ENCODE measurements at regions not wholly inside any gene's neighbourhood (a gene's known extent, or its start where the extent isn't known, plus 50 kb on each side); places are given as distances from the start of the nearest gene placed in this dataset.

DNA sequence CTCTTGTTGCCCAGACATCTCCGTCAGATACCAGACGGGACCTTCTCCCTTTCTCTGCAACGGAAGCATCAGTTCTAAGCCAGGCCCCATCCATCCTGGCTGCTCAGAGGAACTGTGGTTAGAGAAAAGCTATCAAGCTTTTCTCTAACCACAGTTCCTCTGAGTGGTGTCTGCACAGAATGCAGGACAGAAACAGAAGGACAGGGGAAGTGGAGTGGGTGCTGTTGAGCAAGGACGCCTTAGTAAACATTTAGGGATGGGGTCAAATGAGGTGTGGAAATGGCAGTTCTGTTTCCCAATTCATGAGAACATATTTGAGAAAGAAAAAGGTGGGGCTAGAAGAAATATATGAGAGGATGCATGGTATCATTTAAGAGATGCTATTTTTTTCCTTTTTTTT lies 283.8 kb downstream of the CRLF2 start:
- Histone ChIP-seq H3K4me2 (replicated peaks; ENCODE audit: low read depth, low read length, poor library complexity, severe bottlenecking) (no peak overlapping the region), H3K36me3 (replicated peaks in 1 of 2; ENCODE audit: control extremely low read depth in 1 of 2, control insufficient read depth in 1 of 2, extremely low read depth in 1 of 2, insufficient read depth in 2 of 2, low read length in 1 of 2) (no peaks in the 10 kb centered on the region), H3K27me3 (replicated peaks in 1 of 4; ENCODE audit: control extremely low read depth in 1 of 4, control insufficient read depth in 3 of 4, insufficient read depth in 4 of 4, low read length in 3 of 4) (no peaks in the 10 kb centered on the region), H3K79me2 (ENCODE audit: control insufficient read depth, insufficient read depth, low read length) (no peaks in the 10 kb centered on the region), H4K20me1 (ENCODE audit: control insufficient read depth, insufficient read depth, low read length, poor library complexity, severe bottlenecking) (no peaks in the 10 kb centered on the region), H3K9ac (ENCODE audit: low read length) (no peak overlapping the region), H3K4me1 (ENCODE audit: control insufficient read depth in 2 of 2, insufficient read depth in 2 of 2, low read length in 2 of 2) (no peaks in the 10 kb centered on the region), H2AFZ (ENCODE audit: insufficient read depth, low read depth, low read length, poor library complexity, severe bottlenecking) (no peak overlapping the region), H3K27ac (ENCODE audit: low read length in 2 of 2) (no peak overlapping the region), H3K4me3 (ENCODE audit: control extremely low read depth in 1 of 5, extremely low read depth in 1 of 5, insufficient read depth in 1 of 5, low read depth in 2 of 5, low read length in 4 of 5) (no peak overlapping the region), H3K9me3 (ENCODE audit: control extremely low read depth in 1 of 3, control insufficient read depth in 2 of 3, insufficient read depth in 1 of 3, low read length in 2 of 3) (peaks cover 0 to 10% (median 0%) of the 10 kb centered on the region in 3 donors)
- H3K27me3 Mint-ChIP-seq: no peaks in the 10 kb centered on the region
- DNase-seq: no peak
- no peaks in the 10 kb centered on the region for H3K9me3 Mint-ChIP-seq (ENCODE audit: insufficient read depth)
- no peaks in the 10 kb centered on the region for H3K4me1 Mint-ChIP-seq
- ChIA-PET CTCF (no interaction called here), POLR2A (no interaction called here)
- intact Hi-C loops (cut with micrococcal nuclease): no loop called here
- H3K4me3 Mint-ChIP-seq: no peak overlapping the region
- 64% methylated on average over 3 of the region's 4 CpGs for WGBS (ENCODE audit: insufficient coverage)
- TF ChIP-seq, protein P1, sequence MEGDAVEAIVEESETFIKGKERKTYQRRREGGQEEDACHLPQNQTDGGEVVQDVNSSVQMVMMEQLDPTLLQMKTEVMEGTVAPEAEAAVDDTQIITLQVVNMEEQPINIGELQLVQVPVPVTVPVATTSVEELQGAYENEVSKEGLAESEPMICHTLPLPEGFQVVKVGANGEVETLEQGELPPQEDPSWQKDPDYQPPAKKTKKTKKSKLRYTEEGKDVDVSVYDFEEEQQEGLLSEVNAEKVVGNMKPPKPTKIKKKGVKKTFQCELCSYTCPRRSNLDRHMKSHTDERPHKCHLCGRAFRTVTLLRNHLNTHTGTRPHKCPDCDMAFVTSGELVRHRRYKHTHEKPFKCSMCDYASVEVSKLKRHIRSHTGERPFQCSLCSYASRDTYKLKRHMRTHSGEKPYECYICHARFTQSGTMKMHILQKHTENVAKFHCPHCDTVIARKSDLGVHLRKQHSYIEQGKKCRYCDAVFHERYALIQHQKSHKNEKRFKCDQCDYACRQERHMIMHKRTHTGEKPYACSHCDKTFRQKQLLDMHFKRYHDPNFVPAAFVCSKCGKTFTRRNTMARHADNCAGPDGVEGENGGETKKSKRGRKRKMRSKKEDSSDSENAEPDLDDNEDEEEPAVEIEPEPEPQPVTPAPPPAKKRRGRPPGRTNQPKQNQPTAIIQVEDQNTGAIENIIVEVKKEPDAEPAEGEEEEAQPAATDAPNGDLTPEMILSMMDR (IDR thresholded peaks at IDR 0.05): no peak
- TF ChIP-seq EZH2 (IDR thresholded peaks at IDR 0.05; ENCODE audit: borderline replicate concordance, insufficient read depth, low read depth, low read length, poor library complexity, severe bottlenecking): no peak
- ATAC-seq (ENCODE audit: low read depth): no peak
- no peak overlapping the region for H3K27ac Mint-ChIP-seq

DNA sequence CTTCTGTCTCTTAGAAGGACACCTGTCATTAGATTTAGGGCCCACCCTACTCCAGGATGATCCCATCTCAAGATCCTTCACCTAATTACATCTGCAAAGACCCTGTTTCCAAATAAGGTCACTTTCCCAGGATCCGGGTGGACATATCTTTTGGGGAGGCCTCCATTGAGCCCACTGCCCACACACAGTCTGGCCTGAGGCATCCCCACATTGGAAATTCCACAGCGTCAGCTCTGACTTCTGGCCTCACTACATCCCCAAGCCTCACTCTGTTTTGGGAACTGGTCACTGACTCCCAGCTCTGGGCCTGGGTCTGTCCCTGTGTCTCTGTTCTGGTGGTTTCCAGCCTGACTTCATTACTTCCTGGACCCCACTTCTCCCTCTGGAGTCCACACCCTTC lies 285.5 kb downstream of the CRLF2 start:
- no peaks in the 10 kb centered on the region for H3K4me1 ChIP-seq (ENCODE audit: control insufficient read depth in 2 of 2, insufficient read depth in 2 of 2, low read length in 2 of 2)
- Mint-ChIP-seq H3K27ac (no peak overlapping the region), H3K4me1 (no peaks in the 10 kb centered on the region), H3K27me3 (no peaks in the 10 kb centered on the region), H3K9me3 (ENCODE audit: insufficient read depth) (no peaks in the 10 kb centered on the region), H3K4me3 (no peak overlapping the region)
- intact Hi-C loops (cut with micrococcal nuclease): no loop called here
- no peak for ATAC-seq (ENCODE audit: low read depth)
- no peak overlapping the region for H3K4me2 ChIP-seq (replicated peaks; ENCODE audit: low read depth, low read length, poor library complexity, severe bottlenecking)
- POLR2A ChIA-PET: no interaction called here
- CTCF ChIA-PET: no interaction called here
- peaks cover 0 to 7% (median 0%) of the 10 kb centered on the region in 3 donors for H3K9me3 ChIP-seq (ENCODE audit: control extremely low read depth in 1 of 3, control insufficient read depth in 2 of 3, insufficient read depth in 1 of 3, low read length in 2 of 3)
- no peaks in the 10 kb centered on the region for H3K27me3 ChIP-seq (replicated peaks in 1 of 4; ENCODE audit: control extremely low read depth in 1 of 4, control insufficient read depth in 3 of 4, insufficient read depth in 4 of 4, low read length in 3 of 4)
- no peak overlapping the region for H3K4me3 ChIP-seq (ENCODE audit: control extremely low read depth in 1 of 5, extremely low read depth in 1 of 5, insufficient read depth in 1 of 5, low read depth in 2 of 5, low read length in 4 of 5)
- no peak overlapping the region for H2AFZ ChIP-seq (ENCODE audit: insufficient read depth, low read depth, low read length, poor library complexity, severe bottlenecking)
- no peak for DNase-seq
- TF ChIP-seq EZH2 (IDR thresholded peaks at IDR 0.05; ENCODE audit: borderline replicate concordance, insufficient read depth, low read depth, low read length, poor library complexity, severe bottlenecking): no peak
- TF ChIP-seq, protein P1 (IDR thresholded peaks at IDR 0.05): no peak
- no peak overlapping the region for H3K9ac ChIP-seq (ENCODE audit: low read length)
- H4K20me1 ChIP-seq (ENCODE audit: control insufficient read depth, insufficient read depth, low read length, poor library complexity, severe bottlenecking): no peaks in the 10 kb centered on the region
- H3K36me3 ChIP-seq (replicated peaks in 1 of 2; ENCODE audit: control extremely low read depth in 1 of 2, control insufficient read depth in 1 of 2, extremely low read depth in 1 of 2, insufficient read depth in 2 of 2, low read length in 1 of 2): no peaks in the 10 kb centered on the region
- H3K27ac ChIP-seq (ENCODE audit: low read length in 2 of 2): no peak overlapping the region
- no peaks in the 10 kb centered on the region for H3K79me2 ChIP-seq (ENCODE audit: control insufficient read depth, insufficient read depth, low read length)
- WGBS (ENCODE audit: insufficient coverage): 100% methylated on average over 2 of the region's 2 CpGs
